ENCODE measurements at regions not wholly inside any gene's neighbourhood (a gene's known extent, or its start where the extent isn't known, plus 50 kb on each side); places are given as distances from the start of the nearest gene placed in this dataset.
"Not testable (repeated sequence)": the region's sequence is repeated elsewhere in the genome, so short reads cannot be mapped to it uniquely, and the experiment has no call there.

- TF ChIP-seq CTCF (IDR thresholded peaks at IDR 0.05; ENCODE audit: low read length); EZH2 (optimal IDR thresholded peaks at IDR 0.05; ENCODE audit: low read depth, low read length); EZH2phosphoT487 (IDR thresholded peaks at IDR 0.05; ENCODE audit: low read length): not testable (repeated sequence)
These were observed 77.0 kb downstream of the CCDC74A start for GRCh38 chr2:131604652-131605051.

Measured in MM.1S (cell line).